NCI-H524 treated with DMSO at 0.1 percent for 48 hours (cell line): ENCODE measurements at regions not wholly inside any gene's neighbourhood (a gene's known extent, or its start where the extent isn't known, plus 50 kb on each side); places are given as distances from the start of the nearest gene placed in this dataset.

Source experiments
- DNase-seq: peaks from one replicate; lab custom pipeline; 2025; lab: John Stamatoyannopoulos, UW

- no peak for DNase-seq
These were observed 602.2 kb downstream of the GALR1 start for GRCh38 chr18:77851802-77852201.

GRCh38 chr18:77853859-77854258 is 604.2 kb downstream of the GALR1 start:
- no peak for DNase-seq

- DNase-seq = peak; percentile 63
These were observed 608.3 kb downstream of the GALR1 start for GRCh38 chr18:77857678-77858655.

GRCh38 chr18:77859634-77860033 is 610.0 kb downstream of the GALR1 start:
- DNase-seq = no peak

- DNase-seq = no peak
These were observed 612.6 kb downstream of the GALR1 start for GRCh38 chr18:77862066-77862757.

GRCh38 chr18:77865853-77866252 is 616.2 kb downstream of the GALR1 start:
- no peak for DNase-seq

- no peak for DNase-seq
These were observed 616.7 kb downstream of the GALR1 start for GRCh38 chr18:77866351-77866750.

- DNase-seq = no peak
These were observed 620.6 kb downstream of the GALR1 start for GRCh38 chr18:77870199-77870598.

- DNase-seq = no peak
These were observed 621.2 kb downstream of the GALR1 start for GRCh38 chr18:77870894-77871293.

GRCh38 chr18:77872166-77872565 is 622.5 kb downstream of the GALR1 start:
- no peak for DNase-seq

- DNase-seq = peak; percentile 79
These were observed 626.7 kb downstream of the GALR1 start for GRCh38 chr18:77876319-77876865.

- DNase-seq = no peak
These were observed 630.2 kb downstream of the GALR1 start for GRCh38 chr18:77879829-77880228.

- DNase-seq = no peak
These were observed 634.8 kb downstream of the GALR1 start for GRCh38 chr18:77884454-77884853.

- DNase-seq = no peak
These were observed 644.4 kb downstream of the GALR1 start for GRCh38 chr18:77894060-77894459.

GRCh38 chr18:77895250-77895649 is 645.6 kb downstream of the GALR1 start:
- no peak for DNase-seq

GRCh38 chr18:77896586-77897252 is 647.1 kb downstream of the GALR1 start:
- DNase-seq = no peak

GRCh38 chr18:77897606-77898005 is 648.0 kb downstream of the GALR1 start:
- no peak for DNase-seq

GRCh38 chr18:77899972-77900754 is 650.5 kb downstream of the GALR1 start:
- DNase-seq = no peak

- DNase-seq = no peak
These were observed 655.4 kb downstream of the GALR1 start for GRCh38 chr18:77905011-77905410.

- no peak for DNase-seq
These were observed 655.9 kb downstream of the GALR1 start for GRCh38 chr18:77905449-77906055.
